ENCODE measurements at regions not wholly inside any gene's neighbourhood (a gene's known extent, or its start where the extent isn't known, plus 50 kb on each side); places are given as distances from the start of the nearest gene placed in this dataset.

DNA sequence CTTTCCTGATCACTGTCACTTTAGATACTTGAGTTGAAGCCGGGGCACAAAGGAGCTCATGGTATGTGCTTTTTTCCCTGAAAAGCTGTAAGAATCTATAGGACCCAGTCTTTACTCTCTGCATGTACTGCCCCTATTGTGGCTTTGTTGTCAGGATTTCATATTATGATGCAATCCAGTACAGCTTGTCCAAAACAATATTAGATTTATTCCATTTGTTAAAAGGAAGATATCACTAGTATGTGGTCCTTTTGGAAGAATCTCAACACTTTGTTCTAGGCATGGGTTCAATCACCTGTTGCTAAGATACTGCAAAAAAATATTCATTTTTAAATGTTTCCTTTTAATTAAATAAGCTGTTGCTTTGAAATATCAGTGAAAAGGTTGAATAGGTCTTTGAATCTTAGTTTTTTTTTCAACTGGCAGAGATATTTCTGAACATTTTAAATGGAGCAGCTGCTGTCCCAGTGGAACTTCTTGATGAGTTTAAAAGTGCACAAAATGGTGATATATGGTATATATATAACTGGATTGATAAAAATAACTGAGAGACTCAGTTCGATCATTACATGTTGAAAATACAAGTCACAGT lies 256.6 kb upstream of the NT5C1B start:
- FAIRE-seq (no peak), DNase-seq (ENCODE audit: low read depth, low spot score) (no peak)
- Histone ChIP-seq H3K27ac (ENCODE audit: control insufficient read depth, insufficient read depth, low read length) (no peak overlapping the region), H3K9me1 (ENCODE audit: control insufficient read depth, extremely low read depth, insufficient read depth, low read length) (no peaks in the 10 kb centered on the region), H4K20me1 (ENCODE audit: control insufficient read depth, extremely low read depth, insufficient read depth, low read length) (no peaks in the 10 kb centered on the region), H3K9me3 (ENCODE audit: control insufficient read depth, low read depth, low read length) (no peaks in the 10 kb centered on the region), H3K27me3 (ENCODE audit: control insufficient read depth, extremely low read depth, insufficient read depth, low read length) (no peaks in the 10 kb centered on the region), H3K4me2 (ENCODE audit: control insufficient read depth, extremely low read depth, insufficient read depth, low read depth, low read length) (no peak overlapping the region), H3K36me3 (ENCODE audit: control insufficient read depth in 2 of 2, extremely low read depth in 1 of 2, insufficient read depth in 2 of 2, low read length in 2 of 2) (no peaks in the 10 kb centered on the region), H3K4me3 (ENCODE audit: control insufficient read depth in 2 of 3, extremely low read depth in 1 of 3, insufficient read depth in 2 of 3, low read depth in 1 of 3, low read length in 3 of 3) (no peak overlapping the region), H3K79me2 (ENCODE audit: control insufficient read depth, insufficient read depth, low read length) (no peaks in the 10 kb centered on the region), H3K9ac (ENCODE audit: control insufficient read depth, extremely low read depth, insufficient read depth, low read length) (no peak overlapping the region), H2AFZ (ENCODE audit: control insufficient read depth, low read length) (no peak overlapping the region), H3K4me1 (ENCODE audit: control insufficient read depth, extremely low read depth, insufficient read depth, low read length) (no peaks in the 10 kb centered on the region)
- dilution Hi-C loops (cut with MboI; ENCODE audit: extremely low pct_ligation_motif_present, low sequenced_read_pairs): no loop called here
- TF ChIP-seq, protein P1, sequence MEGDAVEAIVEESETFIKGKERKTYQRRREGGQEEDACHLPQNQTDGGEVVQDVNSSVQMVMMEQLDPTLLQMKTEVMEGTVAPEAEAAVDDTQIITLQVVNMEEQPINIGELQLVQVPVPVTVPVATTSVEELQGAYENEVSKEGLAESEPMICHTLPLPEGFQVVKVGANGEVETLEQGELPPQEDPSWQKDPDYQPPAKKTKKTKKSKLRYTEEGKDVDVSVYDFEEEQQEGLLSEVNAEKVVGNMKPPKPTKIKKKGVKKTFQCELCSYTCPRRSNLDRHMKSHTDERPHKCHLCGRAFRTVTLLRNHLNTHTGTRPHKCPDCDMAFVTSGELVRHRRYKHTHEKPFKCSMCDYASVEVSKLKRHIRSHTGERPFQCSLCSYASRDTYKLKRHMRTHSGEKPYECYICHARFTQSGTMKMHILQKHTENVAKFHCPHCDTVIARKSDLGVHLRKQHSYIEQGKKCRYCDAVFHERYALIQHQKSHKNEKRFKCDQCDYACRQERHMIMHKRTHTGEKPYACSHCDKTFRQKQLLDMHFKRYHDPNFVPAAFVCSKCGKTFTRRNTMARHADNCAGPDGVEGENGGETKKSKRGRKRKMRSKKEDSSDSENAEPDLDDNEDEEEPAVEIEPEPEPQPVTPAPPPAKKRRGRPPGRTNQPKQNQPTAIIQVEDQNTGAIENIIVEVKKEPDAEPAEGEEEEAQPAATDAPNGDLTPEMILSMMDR (optimal IDR thresholded peaks at IDR 0.05 in 1 of 3, IDR thresholded peaks at IDR 0.05 in 1 of 3, conservative IDR thresholded peaks at IDR 0.05 in 1 of 3; ENCODE audit: extremely low read depth in 1 of 3, insufficient read depth in 2 of 3, low read length in 3 of 3): no peak
- no peak for TF ChIP-seq EZH2 (IDR thresholded peaks at IDR 0.05; ENCODE audit: low read length)

DNA sequence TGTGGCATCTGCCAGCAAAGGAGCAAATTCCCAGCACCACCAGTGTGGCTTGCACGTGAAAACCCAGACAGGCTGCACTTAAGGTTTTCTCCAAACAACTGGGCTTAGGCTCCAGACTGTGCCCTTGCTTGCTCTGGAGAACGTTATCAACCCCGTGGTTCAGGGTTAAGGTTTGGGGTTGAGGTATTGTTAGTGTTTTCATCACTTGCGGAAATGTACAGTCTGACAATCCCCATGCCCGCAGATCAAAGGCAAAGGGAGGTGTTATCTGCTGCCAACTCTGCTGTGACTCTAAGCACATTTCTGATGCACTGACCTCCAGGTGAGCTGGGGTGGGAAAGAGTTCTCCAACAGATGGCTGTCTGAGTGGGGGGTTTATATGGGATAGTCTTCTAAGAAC lies 253.5 kb upstream of the NT5C1B start:
- Histone ChIP-seq H3K4me2 (ENCODE audit: control insufficient read depth, extremely low read depth, insufficient read depth, low read depth, low read length) (no peak overlapping the region), H3K9me1 (ENCODE audit: control insufficient read depth, extremely low read depth, insufficient read depth, low read length) (no peaks in the 10 kb centered on the region), H3K9me3 (ENCODE audit: control insufficient read depth, low read depth, low read length) (no peaks in the 10 kb centered on the region), H4K20me1 (ENCODE audit: control insufficient read depth, extremely low read depth, insufficient read depth, low read length) (no peaks in the 10 kb centered on the region), H3K27ac (ENCODE audit: control insufficient read depth, insufficient read depth, low read length) (no peak overlapping the region), H3K9ac (ENCODE audit: control insufficient read depth, extremely low read depth, insufficient read depth, low read length) (no peak overlapping the region), H3K27me3 (ENCODE audit: control insufficient read depth, extremely low read depth, insufficient read depth, low read length) (no peaks in the 10 kb centered on the region), H3K36me3 (ENCODE audit: control insufficient read depth in 2 of 2, extremely low read depth in 1 of 2, insufficient read depth in 2 of 2, low read length in 2 of 2) (no peaks in the 10 kb centered on the region), H2AFZ (ENCODE audit: control insufficient read depth, low read length) (no peak overlapping the region), H3K79me2 (ENCODE audit: control insufficient read depth, insufficient read depth, low read length) (no peaks in the 10 kb centered on the region), H3K4me3 (ENCODE audit: control insufficient read depth in 2 of 3, extremely low read depth in 1 of 3, insufficient read depth in 2 of 3, low read depth in 1 of 3, low read length in 3 of 3) (no peak overlapping the region), H3K4me1 (ENCODE audit: control insufficient read depth, extremely low read depth, insufficient read depth, low read length) (no peaks in the 10 kb centered on the region)
- no peak for FAIRE-seq
- TF ChIP-seq, protein P1 (optimal IDR thresholded peaks at IDR 0.05 in 1 of 3, IDR thresholded peaks at IDR 0.05 in 1 of 3, conservative IDR thresholded peaks at IDR 0.05 in 1 of 3; ENCODE audit: extremely low read depth in 1 of 3, insufficient read depth in 2 of 3, low read length in 3 of 3): no peak
- no peak for TF ChIP-seq EZH2 (IDR thresholded peaks at IDR 0.05; ENCODE audit: low read length)
- dilution Hi-C loops (cut with MboI; ENCODE audit: extremely low pct_ligation_motif_present, low sequenced_read_pairs): no loop called here
- no peak for DNase-seq (ENCODE audit: low read depth, low spot score)

All from keratinocyte (primary cell).